H1 (cell line): ENCODE measurements at regions not wholly inside any gene's neighbourhood (a gene's known extent, or its start where the extent isn't known, plus 50 kb on each side); places are given as distances from the start of the nearest gene placed in this dataset.

Experiments
- CTCF ChIP-seq, 3 experiments: IDR thresholded peaks; 1 replicate in 2 of 3; 2 replicates in 1 of 3; pipeline versions ENCODE4 v1.5.1 to v1.6.1; 2011; ENCODE audit warnings: low read length in 3 of 3, mild to moderate bottlenecking in 3 of 3, inconsistent platforms in 2 of 3, low read depth in 1 of 3, moderate library complexity in 1 of 3; ENCODE audit not compliant: insufficient read depth in 1 of 3; ENCODE audit errors: control extremely low read depth in 1 of 3
- EZH2 ChIP-seq: fragments of 200-600 bp; sonication (generic); IDR thresholded peaks from 2 replicates; pipeline ENCODE4 v1.7.1; 2012; ENCODE audit warnings: low read depth, mild to moderate bottlenecking, moderate library complexity, low read length, inconsistent platforms; ENCODE audit not compliant: severe bottlenecking
- SIN3A ChIP-seq, 2 experiments: IDR thresholded peaks in 1 of 2; conservative IDR thresholded peaks in 1 of 2; 2 replicates each; pipeline ENCODE4 v1.6.1; 2011 to 2012; ENCODE audit warnings: low read length in 2 of 2, improper control_type of control experiment in 1 of 2, low read depth in 1 of 2, mild to moderate bottlenecking in 1 of 2

GRCh38 chr16:49930841-49931240 is 74.9 kb upstream of the ZNF423 start (continued):
- TF ChIP-seq CTCF (IDR thresholded peaks at IDR 0.05; ENCODE audit: control extremely low read depth in 1 of 3, insufficient read depth in 1 of 3, low read depth in 1 of 3, low read length in 3 of 3) = no peak
- no peak for TF ChIP-seq SIN3A (conservative IDR thresholded peaks at IDR 0.05 in 1 of 2, IDR thresholded peaks at IDR 0.05 in 1 of 2; ENCODE audit: low read depth in 1 of 2, low read length in 2 of 2)
- no peak for TF ChIP-seq EZH2
- TF ChIP-seq, all 59 proteins: peak for 0
